GM19023 (cell line): ENCODE measurements at regions not wholly inside any gene's neighbourhood (a gene's known extent, or its start where the extent isn't known, plus 50 kb on each side); places are given as distances from the start of the nearest gene placed in this dataset.
"Not testable (repeated sequence)": the region's sequence is repeated elsewhere in the genome, so short reads cannot be mapped to it uniquely, and the experiment has no call there.

Experiments used
- ATAC-seq: cut with Tn5 transposase; IDR thresholded peaks from one replicate; pipeline ENCODE4 v1.9.1; 2021; ENCODE audit warnings: mild to moderate bottlenecking, moderate library complexity; ENCODE audit not compliant: unreplicated experiment

GRCh38 chr5:99030906-99031440 lies 102.2 kb upstream of the CHD1 start:
- no peak for ATAC-seq

GRCh38 chr5:99029172-99029571 lies 100.4 kb upstream of the CHD1 start:
- ATAC-seq = no peak

- ATAC-seq = not testable (repeated sequence)
Observed at GRCh38 chr5:99028170-99028569, 99.4 kb upstream of the CHD1 start.

- ATAC-seq = no peak
Observed at GRCh38 chr5:99025298-99026045, 96.7 kb upstream of the CHD1 start.

GRCh38 chr5:99023330-99023729 lies 94.5 kb upstream of the CHD1 start:
- no peak for ATAC-seq

GRCh38 chr5:99022250-99022649 lies 93.4 kb upstream of the CHD1 start:
- ATAC-seq = no peak

GRCh38 chr5:99020698-99021048 lies 91.9 kb upstream of the CHD1 start:
- no peak for ATAC-seq

GRCh38 chr5:99019812-99020697 lies 91.2 kb upstream of the CHD1 start:
- no peak for ATAC-seq

- no peak for ATAC-seq
Observed at GRCh38 chr5:99019254-99019653, 90.4 kb upstream of the CHD1 start.

- ATAC-seq = no peak
Observed at GRCh38 chr5:99010294-99010693, 81.5 kb upstream of the CHD1 start.

- not testable (repeated sequence) for ATAC-seq
Observed at GRCh38 chr5:99008009-99008408, 79.2 kb upstream of the CHD1 start.

- ATAC-seq = no peak
Observed at GRCh38 chr5:99005506-99005905, 76.7 kb upstream of the CHD1 start.

- ATAC-seq = peak; percentile 100
Observed at GRCh38 chr5:99004960-99005359, 76.2 kb upstream of the CHD1 start.

- no peak for ATAC-seq
Observed at GRCh38 chr5:99000876-99001275, 72.1 kb upstream of the CHD1 start.

- ATAC-seq = no peak
Observed at GRCh38 chr5:99000221-99000620, 71.4 kb upstream of the CHD1 start.

- no peak for ATAC-seq
Observed at GRCh38 chr5:98999631-99000030, 70.8 kb upstream of the CHD1 start.

GRCh38 chr5:98997000-98997399 lies 68.2 kb upstream of the CHD1 start:
- ATAC-seq = no peak

- ATAC-seq = no peak
Observed at GRCh38 chr5:98994611-98995010, 65.8 kb upstream of the CHD1 start.

GRCh38 chr5:98993512-98993911 lies 64.7 kb upstream of the CHD1 start:
- ATAC-seq = no peak

GRCh38 chr5:98992552-98992951 lies 63.7 kb upstream of the CHD1 start:
- no peak for ATAC-seq

- ATAC-seq = no peak
Observed at GRCh38 chr5:98989727-98990126, 60.9 kb upstream of the CHD1 start.

GRCh38 chr5:98986587-98986986 lies 57.8 kb upstream of the CHD1 start:
- no peak for ATAC-seq
